ENCODE measurements at regions not wholly inside any gene's neighbourhood (a gene's known extent, or its start where the extent isn't known, plus 50 kb on each side); places are given as distances from the start of the nearest gene placed in this dataset.
A peak's percentile ranks its signal among the peaks of the same experiment; 100 is the strongest.

- DNase-seq, result no peak
Observed at GRCh38 chr2:126796931-126797621, 101.6 kb upstream of the TEX51 start.

- no peak for DNase-seq
Observed at GRCh38 chr2:126797622-126798275, 100.9 kb upstream of the TEX51 start.

- no peak for DNase-seq
Observed at GRCh38 chr2:126798276-126799140, 100.2 kb upstream of the TEX51 start.

GRCh38 chr2:126799301-126799700, 99.4 kb upstream of the TEX51 start:
- no peak for DNase-seq

GRCh38 chr2:126801473-126801872, 97.2 kb upstream of the TEX51 start:
- DNase-seq, result no peak

GRCh38 chr2:126802316-126802715, 96.4 kb upstream of the TEX51 start:
- DNase-seq, result no peak

- DNase-seq, result no peak
Observed at GRCh38 chr2:126802774-126803433, 95.8 kb upstream of the TEX51 start.

- DNase-seq, result no peak
Observed at GRCh38 chr2:126803434-126803775, 95.3 kb upstream of the TEX51 start.

GRCh38 chr2:126804347-126804746, 94.3 kb upstream of the TEX51 start:
- DNase-seq, result no peak

GRCh38 chr2:126808929-126809328, 89.8 kb upstream of the TEX51 start:
- no peak for DNase-seq

GRCh38 chr2:126809340-126809739, 89.3 kb upstream of the TEX51 start:
- no peak for DNase-seq

- no peak for DNase-seq
Observed at GRCh38 chr2:126810001-126810400, 88.7 kb upstream of the TEX51 start.

- no peak for DNase-seq
Observed at GRCh38 chr2:126811101-126811500, 87.6 kb upstream of the TEX51 start.

GRCh38 chr2:126817172-126817571, 81.5 kb upstream of the TEX51 start:
- DNase-seq, result no peak

GRCh38 chr2:126822115-126822514, 76.6 kb upstream of the TEX51 start:
- no peak for DNase-seq

GRCh38 chr2:126822921-126823320, 75.8 kb upstream of the TEX51 start:
- no peak for DNase-seq

- no peak for DNase-seq
Observed at GRCh38 chr2:126823951-126824350, 74.7 kb upstream of the TEX51 start.

- DNase-seq, result no peak
Observed at GRCh38 chr2:126824663-126825062, 74.0 kb upstream of the TEX51 start.

- DNase-seq, result peak; percentile 10
Observed at GRCh38 chr2:126825316-126825715, 73.4 kb upstream of the TEX51 start.

GRCh38 chr2:126826491-126826890, 72.2 kb upstream of the TEX51 start:
- DNase-seq, result no peak

- no peak for DNase-seq
Observed at GRCh38 chr2:126827371-126827770, 71.3 kb upstream of the TEX51 start.

GRCh38 chr2:126828051-126828450, 70.6 kb upstream of the TEX51 start:
- DNase-seq, result no peak

- no peak for DNase-seq
Observed at GRCh38 chr2:126828491-126828890, 70.2 kb upstream of the TEX51 start.

Data from NCI-H2171 treated with DMSO at 0.1 percent for 48 hours (cell line).